SKM-1 treated with dmso at 0.1 percent for 144 hours (cell line): ENCODE measurements at regions not wholly inside any gene's neighbourhood (a gene's known extent, or its start where the extent isn't known, plus 50 kb on each side); places are given as distances from the start of the nearest gene placed in this dataset.
"Not testable (repeated sequence)": the region's sequence is repeated elsewhere in the genome, so short reads cannot be mapped to it uniquely, and the experiment has no call there.

ENCODE experiments used
- DNase-seq: peaks from one replicate; lab custom pipeline; 2025; ENCODE audit not compliant: unreplicated experiment; lab: John Stamatoyannopoulos, UW

- not testable (repeated sequence) for DNase-seq
These were observed 267.2 kb downstream of the MEF2C start for GRCh38 chr5:88615767-88616166.

- no peak for DNase-seq
These were observed 269.9 kb downstream of the MEF2C start for GRCh38 chr5:88613051-88613450.

- no peak for DNase-seq
These were observed 272.4 kb downstream of the MEF2C start for GRCh38 chr5:88610586-88610985.

- no peak for DNase-seq
These were observed 275.5 kb downstream of the MEF2C start for GRCh38 chr5:88607492-88607891.

- no peak for DNase-seq
These were observed 276.4 kb downstream of the MEF2C start for GRCh38 chr5:88606626-88607025.

GRCh38 chr5:88606173-88606572, 276.8 kb downstream of the MEF2C start:
- DNase-seq = no peak

- DNase-seq = no peak
These were observed 280.4 kb downstream of the MEF2C start for GRCh38 chr5:88602584-88602983.

- DNase-seq = no peak
These were observed 288.5 kb downstream of the MEF2C start for GRCh38 chr5:88594441-88594840.

GRCh38 chr5:88588609-88589008, 294.4 kb downstream of the MEF2C start:
- DNase-seq = no peak

- DNase-seq = no peak
These were observed 299.5 kb downstream of the MEF2C start for GRCh38 chr5:88583471-88583870.

- no peak for DNase-seq
These were observed 289.7 kb upstream of the TMEM161B start for GRCh38 chr5:88558366-88558765.

GRCh38 chr5:88557881-88558280, 289.2 kb upstream of the TMEM161B start:
- DNase-seq = no peak

GRCh38 chr5:88557131-88557530, 288.5 kb upstream of the TMEM161B start:
- DNase-seq = no peak

- DNase-seq = no peak
These were observed 287.8 kb upstream of the TMEM161B start for GRCh38 chr5:88556406-88556805.

- DNase-seq = no peak
These were observed 287.0 kb upstream of the TMEM161B start for GRCh38 chr5:88555674-88556073.

GRCh38 chr5:88553986-88554385, 285.3 kb upstream of the TMEM161B start:
- no peak for DNase-seq

- DNase-seq = no peak
These were observed 284.7 kb upstream of the TMEM161B start for GRCh38 chr5:88553136-88553875.

GRCh38 chr5:88552426-88552825, 283.8 kb upstream of the TMEM161B start:
- DNase-seq = no peak

GRCh38 chr5:88551724-88552345, 283.2 kb upstream of the TMEM161B start:
- DNase-seq = no peak

GRCh38 chr5:88550736-88551135, 282.1 kb upstream of the TMEM161B start:
- no peak for DNase-seq

- DNase-seq = no peak
These were observed 279.6 kb upstream of the TMEM161B start for GRCh38 chr5:88548136-88548805.

- DNase-seq = no peak
These were observed 276.7 kb upstream of the TMEM161B start for GRCh38 chr5:88545338-88545737.
